ENCODE measurements at regions not wholly inside any gene's neighbourhood (a gene's known extent, or its start where the extent isn't known, plus 50 kb on each side); places are given as distances from the start of the nearest gene placed in this dataset.

DNA sequence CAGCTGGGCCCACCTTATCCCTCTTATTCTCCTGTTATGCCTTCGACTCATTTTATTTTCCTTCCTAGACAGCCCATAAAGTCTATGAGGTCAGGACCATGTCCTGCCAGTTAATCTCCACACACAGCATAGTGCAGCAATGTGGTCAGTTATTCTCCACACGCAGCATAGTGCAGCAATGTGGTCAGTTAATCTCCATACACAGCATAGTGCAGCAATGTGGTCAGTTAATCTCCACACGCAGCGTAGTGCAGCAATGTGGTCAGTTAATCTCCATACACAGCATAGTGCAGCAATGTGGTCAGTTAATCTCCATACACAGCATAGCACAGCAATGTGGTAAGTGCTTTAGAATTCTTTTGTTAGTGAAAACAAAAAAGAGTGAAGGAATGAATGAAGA, 77.8 kb downstream of the TEX36 start:
- H3K79me2 ChIP-seq (ENCODE audit: control insufficient read depth, insufficient read depth, low read length) = no peaks in the 10 kb centered on the region
- no peak overlapping the region for H3K56ac ChIP-seq (ENCODE audit: low read length)
- no peak overlapping the region for H3K4ac ChIP-seq (ENCODE audit: low read depth, low read length)
- H2BK5ac ChIP-seq (ENCODE audit: low read length) = no peak overlapping the region
- no peaks in the 10 kb centered on the region for H3K36me3 ChIP-seq (ENCODE audit: control insufficient read depth, insufficient read depth, low read length)
- WGBS (ENCODE audit: extremely low coverage, insufficient coverage, low lambda C conversion rate) = no CpG with 5 or more reads among the region's 4 CpGs
- no peaks in the 10 kb centered on the region for H3K27me3 ChIP-seq (ENCODE audit: insufficient read depth, low read length, poor library complexity)
- H2BK120ac ChIP-seq (ENCODE audit: low read depth, low read length) = no peak overlapping the region
- no peak overlapping the region for H2AK5ac ChIP-seq (ENCODE audit: low read length)
- no peak overlapping the region for H3K18ac ChIP-seq (ENCODE audit: low read length)
- no peak overlapping the region for H3K27ac ChIP-seq (ENCODE audit: low read depth, low read length)
- H3K4me1 ChIP-seq (ENCODE audit: control insufficient read depth, low read depth, low read length) = no peaks in the 10 kb centered on the region
- H4K5ac ChIP-seq (ENCODE audit: low read length) = no peak overlapping the region
- no peak overlapping the region for H4K8ac ChIP-seq (ENCODE audit: low read depth, low read length)
- no peaks in the 10 kb centered on the region for H3K79me1 ChIP-seq (ENCODE audit: low read length)
- no peak overlapping the region for H3K4me3 ChIP-seq (ENCODE audit: low read length)
- H3K4me2 ChIP-seq (ENCODE audit: low read length) = no peak overlapping the region
- no peak overlapping the region for H2BK15ac ChIP-seq (replicated peaks; ENCODE audit: low read depth)
- H3K9ac ChIP-seq (ENCODE audit: low read length) = no peak overlapping the region
- DNase-seq = no peak
- no peak overlapping the region for H3K23ac ChIP-seq (ENCODE audit: low read length)

DNA sequence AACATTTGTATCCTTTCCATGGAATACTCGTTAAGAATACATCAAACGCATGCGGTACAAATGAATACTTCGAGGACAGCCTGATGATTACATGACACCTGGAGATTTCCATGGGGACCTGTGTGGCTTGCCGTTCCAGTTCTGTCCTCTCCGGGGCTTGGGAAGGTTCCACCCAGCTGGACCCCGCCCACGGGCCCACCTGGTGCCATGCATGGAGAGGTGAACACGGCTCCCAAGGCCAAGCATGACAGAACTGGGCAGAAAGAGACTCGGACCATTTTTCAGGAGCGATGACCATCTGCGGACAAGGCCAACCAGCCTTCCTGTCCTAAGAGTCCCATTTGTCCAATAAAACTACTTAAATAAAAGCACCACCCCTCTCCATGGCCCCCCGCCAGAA, 80.1 kb downstream of the TEX36 start:
- H3K27me3 ChIP-seq (ENCODE audit: insufficient read depth, low read length, poor library complexity) = no peaks in the 10 kb centered on the region

DNA sequence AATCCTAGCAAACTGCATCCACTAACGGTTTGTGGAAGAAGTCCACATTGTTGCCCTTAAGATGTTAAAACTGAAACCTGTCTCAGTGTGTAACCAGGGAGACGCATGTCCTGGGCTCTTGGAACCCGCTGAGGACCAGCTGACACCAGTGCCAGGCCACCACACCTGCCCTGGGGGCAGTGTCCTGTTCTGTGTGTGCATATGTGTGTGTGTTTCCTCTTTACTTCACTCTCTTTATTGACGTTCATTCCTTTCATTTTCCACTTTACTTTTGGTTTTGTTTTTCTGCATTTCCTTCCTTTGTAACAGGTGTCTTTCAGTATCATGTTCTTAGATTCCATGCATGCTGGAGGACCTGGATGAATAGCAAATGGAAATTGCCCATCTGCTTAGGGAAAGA, 83.8 kb downstream of the TEX36 start:
- Histone ChIP-seq H2BK5ac (ENCODE audit: low read length) (no peak overlapping the region), H3K4ac (ENCODE audit: low read depth, low read length) (no peak overlapping the region), H2AK5ac (ENCODE audit: low read length) (no peak overlapping the region), H3K36me3 (ENCODE audit: control insufficient read depth, insufficient read depth, low read length) (no peaks in the 10 kb centered on the region), H3K27ac (ENCODE audit: low read depth, low read length) (no peak overlapping the region), H2BK15ac (replicated peaks; ENCODE audit: low read depth) (no peak overlapping the region), H4K8ac (ENCODE audit: low read depth, low read length) (no peak overlapping the region), H2BK120ac (ENCODE audit: low read depth, low read length) (no peak overlapping the region), H4K5ac (ENCODE audit: low read length) (no peak overlapping the region), H3K4me1 (ENCODE audit: control insufficient read depth, low read depth, low read length) (no peaks in the 10 kb centered on the region), H3K56ac (ENCODE audit: low read length) (no peak overlapping the region), H3K4me3 (ENCODE audit: low read length) (no peak overlapping the region), H3K23ac (ENCODE audit: low read length) (no peak overlapping the region), H3K79me2 (ENCODE audit: control insufficient read depth, insufficient read depth, low read length) (no peaks in the 10 kb centered on the region), H3K27me3 (ENCODE audit: insufficient read depth, low read length, poor library complexity) (no peaks in the 10 kb centered on the region), H3K79me1 (ENCODE audit: low read length) (no peaks in the 10 kb centered on the region), H3K18ac (ENCODE audit: low read length) (no peak overlapping the region), H3K9ac (ENCODE audit: low read length) (no peak overlapping the region), H3K4me2 (ENCODE audit: low read length) (no peak overlapping the region)
- no peak for DNase-seq
- no CpG with 5 or more reads among the region's 4 CpGs for WGBS (ENCODE audit: extremely low coverage, insufficient coverage, low lambda C conversion rate)

More for the DNA sequence above, 80.1 kb downstream of the TEX36 start:
- Histone ChIP-seq H3K18ac (ENCODE audit: low read length) (no peak overlapping the region), H2BK120ac (ENCODE audit: low read depth, low read length) (no peak overlapping the region), H3K4ac (ENCODE audit: low read depth, low read length) (no peak overlapping the region), H4K8ac (ENCODE audit: low read depth, low read length) (no peak overlapping the region), H3K4me2 (ENCODE audit: low read length) (no peak overlapping the region), H3K23ac (ENCODE audit: low read length) (no peak overlapping the region), H4K5ac (ENCODE audit: low read length) (no peak overlapping the region), H2AK5ac (ENCODE audit: low read length) (no peak overlapping the region), H3K4me1 (ENCODE audit: control insufficient read depth, low read depth, low read length) (no peaks in the 10 kb centered on the region), H3K79me2 (ENCODE audit: control insufficient read depth, insufficient read depth, low read length) (no peaks in the 10 kb centered on the region), H3K27ac (ENCODE audit: low read depth, low read length) (no peak overlapping the region), H3K9ac (ENCODE audit: low read length) (no peak overlapping the region), H2BK5ac (ENCODE audit: low read length) (no peak overlapping the region), H3K56ac (ENCODE audit: low read length) (no peak overlapping the region), H3K36me3 (ENCODE audit: control insufficient read depth, insufficient read depth, low read length) (no peaks in the 10 kb centered on the region), H2BK15ac (replicated peaks; ENCODE audit: low read depth) (no peak overlapping the region), H3K4me3 (ENCODE audit: low read length) (no peak overlapping the region), H3K79me1 (ENCODE audit: low read length) (no peaks in the 10 kb centered on the region)
- no CpG with 5 or more reads among the region's 13 CpGs for WGBS (ENCODE audit: extremely low coverage, insufficient coverage, low lambda C conversion rate)
- DNase-seq = no peak

DNA sequence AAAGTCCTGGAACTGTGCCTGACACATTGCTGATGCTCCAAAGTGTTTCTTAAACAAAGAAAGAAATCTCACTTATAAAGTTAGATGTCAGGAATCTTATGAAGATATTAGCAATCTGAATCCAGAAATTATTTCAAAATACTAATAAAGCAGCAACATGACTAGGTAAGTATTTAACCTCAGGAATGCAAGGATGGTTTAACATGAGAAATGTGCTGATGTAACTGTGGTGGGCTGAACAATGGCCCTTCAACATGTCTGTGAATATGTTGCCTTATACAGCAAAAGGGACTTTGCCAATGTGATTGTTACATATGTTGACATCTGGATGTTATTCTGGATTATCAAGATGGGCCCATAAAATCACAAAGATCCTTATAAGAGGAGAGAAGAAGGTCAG, 87.1 kb downstream of the TEX36 start:
- Histone ChIP-seq H2AK5ac (ENCODE audit: low read length) (no peak overlapping the region), H2BK120ac (ENCODE audit: low read depth, low read length) (no peak overlapping the region), H3K79me1 (ENCODE audit: low read length) (no peaks in the 10 kb centered on the region), H3K27me3 (ENCODE audit: insufficient read depth, low read length, poor library complexity) (no peaks in the 10 kb centered on the region), H3K9ac (ENCODE audit: low read length) (no peak overlapping the region), H3K4me3 (ENCODE audit: low read length) (no peak overlapping the region), H3K4ac (ENCODE audit: low read depth, low read length) (no peak overlapping the region), H3K27ac (ENCODE audit: low read depth, low read length) (no peak overlapping the region), H4K8ac (ENCODE audit: low read depth, low read length) (no peak overlapping the region), H2BK15ac (replicated peaks; ENCODE audit: low read depth) (no peak overlapping the region), H3K23ac (ENCODE audit: low read length) (no peak overlapping the region), H4K5ac (ENCODE audit: low read length) (no peak overlapping the region), H2BK5ac (ENCODE audit: low read length) (no peak overlapping the region), H3K18ac (ENCODE audit: low read length) (no peak overlapping the region), H3K56ac (ENCODE audit: low read length) (no peak overlapping the region), H3K79me2 (ENCODE audit: control insufficient read depth, insufficient read depth, low read length) (no peaks in the 10 kb centered on the region), H3K36me3 (ENCODE audit: control insufficient read depth, insufficient read depth, low read length) (no peaks in the 10 kb centered on the region), H3K4me2 (ENCODE audit: low read length) (no peak overlapping the region), H3K4me1 (ENCODE audit: control insufficient read depth, low read depth, low read length) (no peaks in the 10 kb centered on the region)
- no peak for DNase-seq

DNA sequence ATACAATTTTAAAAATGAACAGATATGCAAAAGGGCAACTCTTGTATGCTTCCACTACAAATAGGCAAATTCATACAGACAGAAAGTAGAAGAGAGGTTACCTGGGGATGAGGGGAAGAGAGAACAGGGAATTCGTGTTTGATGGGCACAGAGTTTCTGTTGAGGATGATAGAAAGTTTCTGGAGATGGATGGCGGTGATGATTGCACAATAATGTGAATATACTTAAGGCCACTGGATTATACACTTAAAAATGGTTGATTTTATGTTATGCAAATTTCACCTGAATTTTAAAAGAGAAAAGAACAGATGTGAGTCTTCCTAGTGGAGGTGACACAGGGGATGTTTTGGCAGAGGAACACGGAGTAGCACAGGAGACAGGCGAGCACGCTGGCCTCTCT, 89.3 kb downstream of the TEX36 start:
- Histone ChIP-seq H4K8ac (ENCODE audit: low read depth, low read length) (no peak overlapping the region), H3K23ac (ENCODE audit: low read length) (no peak overlapping the region), H2BK120ac (ENCODE audit: low read depth, low read length) (no peak overlapping the region), H3K4me2 (ENCODE audit: low read length) (no peak overlapping the region), H3K79me1 (ENCODE audit: low read length) (no peaks in the 10 kb centered on the region), H2BK5ac (ENCODE audit: low read length) (no peak overlapping the region), H3K36me3 (ENCODE audit: control insufficient read depth, insufficient read depth, low read length) (no peaks in the 10 kb centered on the region), H3K4me1 (ENCODE audit: control insufficient read depth, low read depth, low read length) (no peaks in the 10 kb centered on the region), H3K27me3 (ENCODE audit: insufficient read depth, low read length, poor library complexity) (no peaks in the 10 kb centered on the region), H3K9ac (ENCODE audit: low read length) (no peak overlapping the region), H2BK15ac (replicated peaks; ENCODE audit: low read depth) (no peak overlapping the region), H3K27ac (ENCODE audit: low read depth, low read length) (no peak overlapping the region), H3K4ac (ENCODE audit: low read depth, low read length) (no peak overlapping the region), H4K5ac (ENCODE audit: low read length) (no peak overlapping the region), H3K18ac (ENCODE audit: low read length) (no peak overlapping the region), H2AK5ac (ENCODE audit: low read length) (no peak overlapping the region), H3K79me2 (ENCODE audit: control insufficient read depth, insufficient read depth, low read length) (no peaks in the 10 kb centered on the region), H3K56ac (ENCODE audit: low read length) (no peak overlapping the region), H3K4me3 (ENCODE audit: low read length) (no peak overlapping the region)
- no peak for DNase-seq
- whole genome bisulfite sequencing (ENCODE audit: extremely low coverage, insufficient coverage, low lambda C conversion rate) = no CpG with 5 or more reads among the region's 5 CpGs

DNA sequence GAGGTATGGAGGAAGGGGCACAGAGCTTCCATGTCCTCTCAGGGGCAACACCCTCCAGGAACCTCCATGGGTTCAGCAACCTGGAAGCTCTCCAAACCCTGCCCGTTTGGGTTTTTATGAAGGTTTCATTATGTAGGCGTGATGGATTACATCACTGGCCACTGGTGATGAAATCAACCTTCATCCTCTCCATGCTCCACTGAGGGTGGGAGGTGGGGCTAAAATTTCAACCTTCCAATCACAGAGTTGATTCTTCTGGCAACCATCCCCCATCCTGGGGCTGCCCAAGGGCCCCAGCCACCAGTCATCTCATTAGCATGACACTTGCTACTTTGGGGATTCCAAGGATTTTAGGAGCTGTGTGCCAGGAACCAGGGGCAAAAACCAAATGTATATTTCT, 90.1 kb downstream of the TEX36 start:
- Histone ChIP-seq H3K18ac (ENCODE audit: low read length) (no peak overlapping the region), H3K4me1 (ENCODE audit: control insufficient read depth, low read depth, low read length) (no peaks in the 10 kb centered on the region), H4K5ac (ENCODE audit: low read length) (no peak overlapping the region), H3K56ac (ENCODE audit: low read length) (no peak overlapping the region), H3K27ac (ENCODE audit: low read depth, low read length) (no peak overlapping the region), H3K4me2 (ENCODE audit: low read length) (no peak overlapping the region), H4K8ac (ENCODE audit: low read depth, low read length) (no peak overlapping the region), H2BK120ac (ENCODE audit: low read depth, low read length) (no peak overlapping the region), H3K79me2 (ENCODE audit: control insufficient read depth, insufficient read depth, low read length) (no peaks in the 10 kb centered on the region), H3K36me3 (ENCODE audit: control insufficient read depth, insufficient read depth, low read length) (no peaks in the 10 kb centered on the region), H3K27me3 (ENCODE audit: insufficient read depth, low read length, poor library complexity) (no peaks in the 10 kb centered on the region), H2AK5ac (ENCODE audit: low read length) (no peak overlapping the region), H3K23ac (ENCODE audit: low read length) (no peak overlapping the region), H3K4ac (ENCODE audit: low read depth, low read length) (no peak overlapping the region), H3K9ac (ENCODE audit: low read length) (no peak overlapping the region), H3K4me3 (ENCODE audit: low read length) (no peak overlapping the region), H2BK15ac (replicated peaks; ENCODE audit: low read depth) (no peak overlapping the region), H2BK5ac (ENCODE audit: low read length) (no peak overlapping the region), H3K79me1 (ENCODE audit: low read length) (no peaks in the 10 kb centered on the region)
- DNase-seq = peak; percentile 11
- WGBS (ENCODE audit: extremely low coverage, insufficient coverage, low lambda C conversion rate) = no CpG with 5 or more reads among the region's 2 CpGs

All from mesendoderm (in vitro differentiated cells).